ENCODE measurements at regions not wholly inside any gene's neighbourhood (a gene's known extent, or its start where the extent isn't known, plus 50 kb on each side); places are given as distances from the start of the nearest gene placed in this dataset.

DNA sequence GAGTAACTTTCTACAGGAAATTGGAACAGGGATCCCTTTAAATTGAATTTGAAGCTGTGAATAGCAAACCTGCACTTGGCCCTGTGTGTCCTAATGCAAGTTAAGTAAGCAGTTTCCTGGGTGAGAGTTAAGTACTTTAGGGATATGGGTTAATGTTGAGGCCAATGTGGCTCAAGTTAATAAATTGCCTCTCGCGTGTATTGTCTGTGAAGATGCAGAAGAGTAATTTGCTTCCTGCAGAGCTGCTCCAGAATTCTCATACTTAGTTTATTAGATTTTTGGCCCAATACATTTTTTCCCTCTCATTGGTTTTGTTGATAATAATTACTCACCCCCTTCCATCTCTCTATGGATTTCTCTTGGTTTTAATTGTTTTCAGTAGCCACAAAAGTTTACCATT, 86.5 kb downstream of the SLC25A47 start:
- no TSS peak for BruUV-seq (replicated peaks)
- Histone ChIP-seq H3K9me3 (replicated peaks; ENCODE audit: control insufficient read depth, insufficient read depth, low read depth, low read length) (no peaks in the 10 kb centered on the region), H3K79me2 (ENCODE audit: control insufficient read depth, insufficient read depth, low read length) (no peaks in the 10 kb centered on the region), H2AFZ (ENCODE audit: low read depth, low read length) (no peak overlapping the region), H3K9ac (ENCODE audit: insufficient read depth in 1 of 2, low read depth in 2 of 2, low read length in 2 of 2) (no peak overlapping the region), H3K4me3 (no peak overlapping the region), H3K27ac (ENCODE audit: extremely low read depth, low read depth, low read length) (no peak overlapping the region), H3K9me1 (ENCODE audit: control insufficient read depth, insufficient read depth, low read length) (no peaks in the 10 kb centered on the region), H3K4me1 (replicated peaks in 1 of 2; ENCODE audit: control insufficient read depth in 2 of 2, insufficient read depth in 2 of 2, low read length in 2 of 2) (peaks cover 26 to 44% of the 10 kb centered on the region in 2 experiments), H4K20me1 (replicated peaks; ENCODE audit: control insufficient read depth, insufficient read depth, low read length) (no peaks in the 10 kb centered on the region), H3K4me2 (ENCODE audit: insufficient read depth, low read length) (no peak overlapping the region), H3K36me3 (ENCODE audit: control insufficient read depth, insufficient read depth, low read length) (no peaks in the 10 kb centered on the region), H3K27me3 (ENCODE audit: control insufficient read depth in 2 of 2, insufficient read depth in 2 of 2, low read length in 2 of 2) (no peaks in the 10 kb centered on the region)
- intact Hi-C loops (cut with micrococcal nuclease) = no loop called here
- DNase-seq (ENCODE audit: extremely low read depth in 1 of 4, low spot score in 3 of 4) (no peak), ATAC-seq (no peak), FAIRE-seq (no peak)
- POLR2A ChIA-PET = interaction anchor here (0.9 to 1.6 kb wide), 4 partner anchors 8 to 16 kb away, joined by 3 to 9 read pairs (median 5); no protein-coding TSS in a partner anchor
- CTCF ChIA-PET (ENCODE audit: low intra/inter-chr PET ratio) = no interaction called here
- WGBS (ENCODE audit: insufficient coverage, low coverage, missing lambda C conversion rate) = 91% methylated on average over 2 of the region's 2 CpGs
- in situ Hi-C loops (cut with MboI) = no loop called here
- TF ChIP-seq CTBP1 (IDR thresholded peaks at IDR 0.05; ENCODE audit: borderline replicate concordance) (no peak), ZNF165 (CRISPR knock-in tag; IDR thresholded peaks at IDR 0.05; ENCODE audit: borderline replicate concordance) (no peak), RBM34 (IDR thresholded peaks at IDR 0.05; ENCODE audit: borderline replicate concordance, insufficient read depth, low read length) (no peak), MEF2D (tag; conservative IDR thresholded peaks at IDR 0.05; ENCODE audit: low read depth) (no peak), ZNF79 (CRISPR knock-in tag; IDR thresholded peaks at IDR 0.05; ENCODE audit: low read depth) (no peak), RCOR1 (IDR thresholded peaks at IDR 0.05; ENCODE audit: borderline replicate concordance in 1 of 2, low read depth in 2 of 2, low read length in 2 of 2) (no peak), LCOR (CRISPR knock-in tag; IDR thresholded peaks at IDR 0.05) (no peak), SMAD2 (IDR thresholded peaks at IDR 0.05; ENCODE audit: low read depth, low read length) (no peak), ZNF696 (CRISPR knock-in tag; conservative IDR thresholded peaks at IDR 0.05) (no peak), CHD2 (IDR thresholded peaks at IDR 0.05; ENCODE audit: low read depth, low read length) (no peak), GABPA (tag; conservative IDR thresholded peaks at IDR 0.05; ENCODE audit: low read depth) (no peak), ZNF121 (CRISPR knock-in tag; conservative IDR thresholded peaks at IDR 0.05) (no peak)
- TF ChIP-seq, protein P1, sequence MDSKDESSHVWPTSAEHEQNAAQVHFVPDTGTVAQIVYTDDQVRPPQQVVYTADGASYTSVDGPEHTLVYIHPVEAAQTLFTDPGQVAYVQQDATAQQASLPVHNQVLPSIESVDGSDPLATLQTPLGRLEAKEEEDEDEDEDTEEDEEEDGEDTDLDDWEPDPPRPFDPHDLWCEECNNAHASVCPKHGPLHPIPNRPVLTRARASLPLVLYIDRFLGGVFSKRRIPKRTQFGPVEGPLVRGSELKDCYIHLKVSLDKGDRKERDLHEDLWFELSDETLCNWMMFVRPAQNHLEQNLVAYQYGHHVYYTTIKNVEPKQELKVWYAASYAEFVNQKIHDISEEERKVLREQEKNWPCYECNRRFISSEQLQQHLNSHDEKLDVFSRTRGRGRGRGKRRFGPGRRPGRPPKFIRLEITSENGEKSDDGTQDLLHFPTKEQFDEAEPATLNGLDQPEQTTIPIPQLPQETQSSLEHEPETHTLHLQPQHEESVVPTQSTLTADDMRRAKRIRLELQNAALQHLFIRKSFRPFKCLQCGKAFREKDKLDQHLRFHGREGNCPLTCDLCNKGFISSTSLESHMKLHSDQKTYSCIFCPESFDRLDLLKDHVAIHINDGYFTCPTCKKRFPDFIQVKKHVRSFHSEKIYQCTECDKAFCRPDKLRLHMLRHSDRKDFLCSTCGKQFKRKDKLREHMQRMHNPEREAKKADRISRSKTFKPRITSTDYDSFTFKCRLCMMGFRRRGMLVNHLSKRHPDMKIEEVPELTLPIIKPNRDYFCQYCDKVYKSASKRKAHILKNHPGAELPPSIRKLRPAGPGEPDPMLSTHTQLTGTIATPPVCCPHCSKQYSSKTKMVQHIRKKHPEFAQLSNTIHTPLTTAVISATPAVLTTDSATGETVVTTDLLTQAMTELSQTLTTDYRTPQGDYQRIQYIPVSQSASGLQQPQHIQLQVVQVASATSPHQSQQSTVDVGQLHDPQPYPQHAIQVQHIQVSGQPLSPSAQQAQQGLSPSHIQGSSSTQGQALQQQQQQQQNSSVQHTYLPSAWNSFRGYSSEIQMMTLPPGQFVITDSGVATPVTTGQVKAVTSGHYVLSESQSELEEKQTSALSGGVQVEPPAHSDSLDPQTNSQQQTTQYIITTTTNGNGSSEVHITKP (IDR thresholded peaks at IDR 0.05; ENCODE audit: partially characterized antibody) = no peak
- TF ChIP-seq, protein P2, sequence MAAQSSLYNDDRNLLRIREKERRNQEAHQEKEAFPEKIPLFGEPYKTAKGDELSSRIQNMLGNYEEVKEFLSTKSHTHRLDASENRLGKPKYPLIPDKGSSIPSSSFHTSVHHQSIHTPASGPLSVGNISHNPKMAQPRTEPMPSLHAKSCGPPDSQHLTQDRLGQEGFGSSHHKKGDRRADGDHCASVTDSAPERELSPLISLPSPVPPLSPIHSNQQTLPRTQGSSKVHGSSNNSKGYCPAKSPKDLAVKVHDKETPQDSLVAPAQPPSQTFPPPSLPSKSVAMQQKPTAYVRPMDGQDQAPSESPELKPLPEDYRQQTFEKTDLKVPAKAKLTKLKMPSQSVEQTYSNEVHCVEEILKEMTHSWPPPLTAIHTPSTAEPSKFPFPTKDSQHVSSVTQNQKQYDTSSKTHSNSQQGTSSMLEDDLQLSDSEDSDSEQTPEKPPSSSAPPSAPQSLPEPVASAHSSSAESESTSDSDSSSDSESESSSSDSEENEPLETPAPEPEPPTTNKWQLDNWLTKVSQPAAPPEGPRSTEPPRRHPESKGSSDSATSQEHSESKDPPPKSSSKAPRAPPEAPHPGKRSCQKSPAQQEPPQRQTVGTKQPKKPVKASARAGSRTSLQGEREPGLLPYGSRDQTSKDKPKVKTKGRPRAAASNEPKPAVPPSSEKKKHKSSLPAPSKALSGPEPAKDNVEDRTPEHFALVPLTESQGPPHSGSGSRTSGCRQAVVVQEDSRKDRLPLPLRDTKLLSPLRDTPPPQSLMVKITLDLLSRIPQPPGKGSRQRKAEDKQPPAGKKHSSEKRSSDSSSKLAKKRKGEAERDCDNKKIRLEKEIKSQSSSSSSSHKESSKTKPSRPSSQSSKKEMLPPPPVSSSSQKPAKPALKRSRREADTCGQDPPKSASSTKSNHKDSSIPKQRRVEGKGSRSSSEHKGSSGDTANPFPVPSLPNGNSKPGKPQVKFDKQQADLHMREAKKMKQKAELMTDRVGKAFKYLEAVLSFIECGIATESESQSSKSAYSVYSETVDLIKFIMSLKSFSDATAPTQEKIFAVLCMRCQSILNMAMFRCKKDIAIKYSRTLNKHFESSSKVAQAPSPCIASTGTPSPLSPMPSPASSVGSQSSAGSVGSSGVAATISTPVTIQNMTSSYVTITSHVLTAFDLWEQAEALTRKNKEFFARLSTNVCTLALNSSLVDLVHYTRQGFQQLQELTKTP (IDR thresholded peaks at IDR 0.05; ENCODE audit: low read depth in 1 of 2, partially characterized antibody in 2 of 2) = no peak
- TF ChIP-seq, protein P3, sequence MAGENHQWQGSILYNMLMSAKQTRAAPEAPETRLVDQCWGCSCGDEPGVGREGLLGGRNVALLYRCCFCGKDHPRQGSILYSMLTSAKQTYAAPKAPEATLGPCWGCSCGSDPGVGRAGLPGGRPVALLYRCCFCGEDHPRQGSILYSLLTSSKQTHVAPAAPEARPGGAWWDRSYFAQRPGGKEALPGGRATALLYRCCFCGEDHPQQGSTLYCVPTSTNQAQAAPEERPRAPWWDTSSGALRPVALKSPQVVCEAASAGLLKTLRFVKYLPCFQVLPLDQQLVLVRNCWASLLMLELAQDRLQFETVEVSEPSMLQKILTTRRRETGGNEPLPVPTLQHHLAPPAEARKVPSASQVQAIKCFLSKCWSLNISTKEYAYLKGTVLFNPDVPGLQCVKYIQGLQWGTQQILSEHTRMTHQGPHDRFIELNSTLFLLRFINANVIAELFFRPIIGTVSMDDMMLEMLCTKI (IDR thresholded peaks at IDR 0.05; ENCODE audit: partially characterized antibody) = no peak
